Astrocyte (in vitro differentiated cells and primary cell): ENCODE measurements at regions not wholly inside any gene's neighbourhood (a gene's known extent, or its start where the extent isn't known, plus 50 kb on each side); places are given as distances from the start of the nearest gene placed in this dataset.

Source experiments
- DNase-seq: peaks from one replicate; pipeline ENCODE4 v3.0.0-alpha.2; 2010; ENCODE audit warnings: low read depth
- FAIRE-seq: peaks from 2 replicates; lab custom pipeline; 2011; peaks lifted over from hg19 to GRCh38; lab: Jason Lieb, UNC
- H2AFZ ChIP-seq: 2 replicates; pipeline ENCODE4 v1.6.0; 2012; ENCODE audit warnings: low read depth, low read length, inconsistent platforms
- H3K27ac ChIP-seq: 2 replicates; pipeline ENCODE4 v1.5.1; 2011; ENCODE audit warnings: low read depth, low read length, inconsistent platforms
- H3K27me3 ChIP-seq: 2 replicates; pipeline ENCODE4 v1.6.0; 2011; ENCODE audit warnings: low read length, inconsistent platforms; ENCODE audit not compliant: insufficient read depth
- H3K36me3 ChIP-seq: 2 replicates; pipeline ENCODE4 v1.5.1; 2011; ENCODE audit warnings: low read length, inconsistent platforms; ENCODE audit not compliant: insufficient read depth
- H3K4me1 ChIP-seq: 2 replicates; pipeline ENCODE4 v1.5.1; 2011; ENCODE audit warnings: low read length, inconsistent platforms; ENCODE audit not compliant: insufficient read depth
- H3K4me2 ChIP-seq: 2 replicates; pipeline ENCODE4 v1.6.0; 2012; ENCODE audit warnings: low read length, inconsistent platforms
- H3K4me3 ChIP-seq: 2 replicates; pipeline ENCODE4 v1.5.1; 2011; ENCODE audit warnings: low read depth, mild to moderate bottlenecking, low read length, inconsistent platforms; ENCODE audit not compliant: insufficient read depth
- H3K79me2 ChIP-seq: 2 replicates; pipeline ENCODE4 v1.6.0; 2012; ENCODE audit warnings: mild to moderate bottlenecking, low read length, inconsistent platforms; ENCODE audit not compliant: insufficient read depth
- H3K9ac ChIP-seq: 2 replicates; pipeline ENCODE4 v1.6.0; 2012; ENCODE audit warnings: mild to moderate bottlenecking, low read length, inconsistent platforms
- H3K9me3 ChIP-seq: 2 replicates; pipeline ENCODE4 v1.5.1; 2012; ENCODE audit warnings: low read depth, mild to moderate bottlenecking, low read length, inconsistent platforms; ENCODE audit not compliant: insufficient read depth
- H4K20me1 ChIP-seq: 2 replicates; pipeline ENCODE4 v1.6.0; 2012; ENCODE audit warnings: low read length, inconsistent platforms; ENCODE audit not compliant: insufficient read depth
- H3K27ac Mint-ChIP-seq: one replicate; pipeline ENCODE4 v1.8.0; 2021; ENCODE audit warnings: mild to moderate bottlenecking, mixed read lengths; ENCODE audit not compliant: unreplicated experiment
- H3K27me3 Mint-ChIP-seq: one replicate; pipeline ENCODE4 v1.8.0; 2021; ENCODE audit warnings: low read depth, mixed read lengths; ENCODE audit not compliant: unreplicated experiment
- H3K36me3 Mint-ChIP-seq: one replicate; pipeline ENCODE4 v1.8.0; 2021; ENCODE audit warnings: low read depth, mixed read lengths; ENCODE audit not compliant: unreplicated experiment
- H3K4me1 Mint-ChIP-seq: one replicate; pipeline ENCODE4 v1.8.0; 2021; ENCODE audit warnings: low read depth, mixed read lengths; ENCODE audit not compliant: unreplicated experiment
- H3K4me3 Mint-ChIP-seq: one replicate; pipeline ENCODE4 v1.8.0; 2021; ENCODE audit warnings: mild to moderate bottlenecking, moderate library complexity, mixed read lengths; ENCODE audit not compliant: unreplicated experiment
- H3K9me3 Mint-ChIP-seq: one replicate; pipeline ENCODE4 v1.8.0; 2021; ENCODE audit warnings: mild to moderate bottlenecking, mixed read lengths; ENCODE audit not compliant: unreplicated experiment
- CTCF ChIP-seq: IDR thresholded peaks from 2 replicates; pipeline ENCODE4 v1.5.1; 2011; ENCODE audit warnings: low read depth, mild to moderate bottlenecking, inconsistent platforms, low read length, moderate library complexity; ENCODE audit not compliant: insufficient read depth
- EZH2 ChIP-seq: IDR thresholded peaks from 2 replicates; pipeline ENCODE4 v1.6.1; 2012; ENCODE audit warnings: mild to moderate bottlenecking, low read length, inconsistent platforms; ENCODE audit not compliant: insufficient read depth

GRCh38 chr4:10275696-10276095 is 159.1 kb upstream of the WDR1 start:
- Histone ChIP-seq H3K4me3 (no peak overlapping the region), H3K27me3 (no peaks in the 10 kb centered on the region), H3K9ac (no peak overlapping the region), H3K4me2 (no peak overlapping the region), H4K20me1 (no peaks in the 10 kb centered on the region), H3K9me3 (peaks cover 14% of the 10 kb centered on the region), H3K27ac (no peak overlapping the region), H3K4me1 (no peaks in the 10 kb centered on the region), H2AFZ (no peak overlapping the region), H3K79me2 (no peaks in the 10 kb centered on the region), H3K36me3 (no peaks in the 10 kb centered on the region)
- H3K4me1 Mint-ChIP-seq: peaks cover 16% of the 10 kb centered on the region
- FAIRE-seq (no peak), DNase-seq (no peak)
- H3K27me3 Mint-ChIP-seq: peaks cover 5% of the 10 kb centered on the region
- peaks cover 2% of the 10 kb centered on the region for H3K9me3 Mint-ChIP-seq
- no peaks in the 10 kb centered on the region for H3K36me3 Mint-ChIP-seq
- no peak overlapping the region for H3K27ac Mint-ChIP-seq
- TF ChIP-seq EZH2 (no peak), CTCF (no peak)
- H3K4me3 Mint-ChIP-seq: no peak overlapping the region

GRCh38 chr4:10273030-10273429 is 156.4 kb upstream of the WDR1 start:
- no peak overlapping the region for H3K4me2 ChIP-seq
- Mint-ChIP-seq H3K4me3 (no peak overlapping the region), H3K27me3 (peaks cover 15% of the 10 kb centered on the region), H3K27ac (no peak overlapping the region), H3K36me3 (no peaks in the 10 kb centered on the region), H3K4me1 (peaks cover 16% of the 10 kb centered on the region), H3K9me3 (peaks cover 2% of the 10 kb centered on the region)
- H2AFZ ChIP-seq: no peak overlapping the region
- H3K4me3 ChIP-seq: no peak overlapping the region
- H3K4me1 ChIP-seq: no peaks in the 10 kb centered on the region
- H4K20me1 ChIP-seq: no peaks in the 10 kb centered on the region
- TF ChIP-seq CTCF (no peak), EZH2 (no peak)
- H3K27ac ChIP-seq: no peak overlapping the region
- DNase-seq (no peak), FAIRE-seq (no peak)
- H3K79me2 ChIP-seq: no peaks in the 10 kb centered on the region
- no peak overlapping the region for H3K9ac ChIP-seq
- no peaks in the 10 kb centered on the region for H3K27me3 ChIP-seq
- H3K9me3 ChIP-seq: peaks cover 4% of the 10 kb centered on the region
- H3K36me3 ChIP-seq: no peaks in the 10 kb centered on the region

- DNase-seq (no peak), FAIRE-seq (no peak)
- H3K4me1 Mint-ChIP-seq: peaks cover 16% of the 10 kb centered on the region
- Histone ChIP-seq H3K27ac (no peak overlapping the region), H3K9me3 (peaks cover 4% of the 10 kb centered on the region), H3K4me3 (no peak overlapping the region), H3K79me2 (no peaks in the 10 kb centered on the region), H2AFZ (no peak overlapping the region), H4K20me1 (no peaks in the 10 kb centered on the region), H3K4me1 (no peaks in the 10 kb centered on the region), H3K36me3 (no peaks in the 10 kb centered on the region), H3K4me2 (no peak overlapping the region), H3K9ac (no peak overlapping the region), H3K27me3 (no peaks in the 10 kb centered on the region)
- no peak for TF ChIP-seq EZH2
- no peak for TF ChIP-seq CTCF
- H3K36me3 Mint-ChIP-seq: no peaks in the 10 kb centered on the region
- H3K9me3 Mint-ChIP-seq: peaks cover 2% of the 10 kb centered on the region
- H3K27me3 Mint-ChIP-seq: peaks cover 15% of the 10 kb centered on the region
- no peak overlapping the region for H3K27ac Mint-ChIP-seq
- no peak overlapping the region for H3K4me3 Mint-ChIP-seq
These were observed 155.9 kb upstream of the WDR1 start for GRCh38 chr4:10272511-10272910.
